ENCODE measurements at regions not wholly inside any gene's neighbourhood (a gene's known extent, or its start where the extent isn't known, plus 50 kb on each side); places are given as distances from the start of the nearest gene placed in this dataset.

DNA sequence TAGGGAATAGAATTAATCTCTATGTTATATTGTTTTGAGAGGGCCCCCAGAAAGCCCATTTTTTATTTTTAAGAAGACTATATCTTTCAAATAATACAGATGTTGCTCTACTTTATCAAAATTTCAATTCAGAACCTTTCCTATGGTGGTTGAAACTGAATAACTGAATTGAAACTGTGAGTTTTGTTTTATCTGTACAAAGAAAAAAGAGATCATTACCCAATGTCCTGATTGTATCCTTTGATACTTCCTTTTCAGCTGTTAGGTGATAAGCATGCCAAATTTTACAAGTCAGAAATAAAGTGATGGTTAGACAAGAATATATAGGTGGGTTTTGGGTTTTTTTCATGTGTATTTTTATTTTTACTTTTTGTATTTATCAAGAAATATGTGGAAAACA lies 1293.1 kb upstream of the USP15 start:
- TF ChIP-seq, protein P1, sequence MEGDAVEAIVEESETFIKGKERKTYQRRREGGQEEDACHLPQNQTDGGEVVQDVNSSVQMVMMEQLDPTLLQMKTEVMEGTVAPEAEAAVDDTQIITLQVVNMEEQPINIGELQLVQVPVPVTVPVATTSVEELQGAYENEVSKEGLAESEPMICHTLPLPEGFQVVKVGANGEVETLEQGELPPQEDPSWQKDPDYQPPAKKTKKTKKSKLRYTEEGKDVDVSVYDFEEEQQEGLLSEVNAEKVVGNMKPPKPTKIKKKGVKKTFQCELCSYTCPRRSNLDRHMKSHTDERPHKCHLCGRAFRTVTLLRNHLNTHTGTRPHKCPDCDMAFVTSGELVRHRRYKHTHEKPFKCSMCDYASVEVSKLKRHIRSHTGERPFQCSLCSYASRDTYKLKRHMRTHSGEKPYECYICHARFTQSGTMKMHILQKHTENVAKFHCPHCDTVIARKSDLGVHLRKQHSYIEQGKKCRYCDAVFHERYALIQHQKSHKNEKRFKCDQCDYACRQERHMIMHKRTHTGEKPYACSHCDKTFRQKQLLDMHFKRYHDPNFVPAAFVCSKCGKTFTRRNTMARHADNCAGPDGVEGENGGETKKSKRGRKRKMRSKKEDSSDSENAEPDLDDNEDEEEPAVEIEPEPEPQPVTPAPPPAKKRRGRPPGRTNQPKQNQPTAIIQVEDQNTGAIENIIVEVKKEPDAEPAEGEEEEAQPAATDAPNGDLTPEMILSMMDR (IDR thresholded peaks at IDR 0.05), result no peak
- no peaks in the 10 kb centered on the region for H3K27me3 ChIP-seq (ENCODE audit: control insufficient read depth, insufficient read depth, low read length)

DNA sequence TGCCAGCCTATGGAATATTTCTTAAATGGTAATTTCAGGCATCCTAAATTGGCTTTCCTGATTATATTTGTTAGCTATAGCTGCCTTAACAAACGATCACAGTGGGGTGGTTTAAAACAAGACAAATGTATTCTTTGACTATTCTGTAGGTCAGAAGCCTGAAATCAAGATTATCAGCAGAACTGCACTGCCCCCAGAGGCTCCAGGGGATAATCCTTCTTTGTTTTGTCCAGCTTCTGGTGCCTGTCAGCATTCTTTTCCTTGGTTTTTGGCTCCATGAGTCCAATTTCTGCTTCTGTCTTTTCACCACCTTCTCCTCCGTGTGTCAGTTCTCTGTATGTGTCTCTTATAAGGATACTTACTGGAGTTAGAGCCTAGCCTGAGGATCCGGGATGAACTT lies 1282.2 kb upstream of the USP15 start:
- Histone ChIP-seq H3K36me3 (ENCODE audit: control insufficient read depth, insufficient read depth, low read length) (no peaks in the 10 kb centered on the region), H3K4me3 (ENCODE audit: low read depth, low read length) (no peak overlapping the region), H3K9me3 (ENCODE audit: control insufficient read depth, low read length) (no peaks in the 10 kb centered on the region), H3K27me3 (ENCODE audit: control insufficient read depth, insufficient read depth, low read length) (no peaks in the 10 kb centered on the region), H3K79me2 (no peaks in the 10 kb centered on the region), H3K4me1 (no peaks in the 10 kb centered on the region), H2AFZ (no peak overlapping the region), H3K9ac (no peak overlapping the region), H3K4me2 (ENCODE audit: low read length) (no peak overlapping the region), H3K27ac (no peak overlapping the region)
- TF ChIP-seq, protein P1 (IDR thresholded peaks at IDR 0.05), result no peak

More for the DNA sequence above, 1293.1 kb upstream of the USP15 start:
- no peak overlapping the region for H3K9ac ChIP-seq
- H3K36me3 ChIP-seq (ENCODE audit: control insufficient read depth, insufficient read depth, low read length), result no peaks in the 10 kb centered on the region
- no peak overlapping the region for H3K4me2 ChIP-seq (ENCODE audit: low read length)
- no peak overlapping the region for H3K27ac ChIP-seq
- H3K79me2 ChIP-seq, result no peaks in the 10 kb centered on the region
- no peak overlapping the region for H3K4me3 ChIP-seq (ENCODE audit: low read depth, low read length)
- no peaks in the 10 kb centered on the region for H3K4me1 ChIP-seq
- no peaks in the 10 kb centered on the region for H3K9me3 ChIP-seq (ENCODE audit: control insufficient read depth, low read length)
- H2AFZ ChIP-seq, result no peak overlapping the region

DNA sequence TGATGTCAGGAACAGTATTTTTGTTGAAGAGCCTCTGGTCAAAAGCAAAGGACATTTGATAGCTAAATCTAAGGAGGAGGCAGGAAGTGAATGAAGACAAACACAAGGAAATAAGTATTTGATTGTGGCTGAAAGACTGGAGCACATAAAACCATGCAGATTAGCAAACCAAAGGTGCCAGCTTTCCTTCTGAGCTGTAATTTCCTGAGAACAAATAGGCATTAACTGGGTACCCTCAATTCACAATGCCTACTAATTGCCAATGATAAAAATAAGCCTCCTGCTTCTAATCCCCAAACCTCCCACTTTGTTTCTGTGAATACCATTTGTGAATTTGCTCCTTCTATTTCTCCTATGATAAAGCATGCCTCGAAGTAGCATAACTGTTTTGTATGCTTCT lies 1279.6 kb upstream of the USP15 start:
- H3K36me3 ChIP-seq (ENCODE audit: control insufficient read depth, insufficient read depth, low read length), result no peaks in the 10 kb centered on the region

DNA sequence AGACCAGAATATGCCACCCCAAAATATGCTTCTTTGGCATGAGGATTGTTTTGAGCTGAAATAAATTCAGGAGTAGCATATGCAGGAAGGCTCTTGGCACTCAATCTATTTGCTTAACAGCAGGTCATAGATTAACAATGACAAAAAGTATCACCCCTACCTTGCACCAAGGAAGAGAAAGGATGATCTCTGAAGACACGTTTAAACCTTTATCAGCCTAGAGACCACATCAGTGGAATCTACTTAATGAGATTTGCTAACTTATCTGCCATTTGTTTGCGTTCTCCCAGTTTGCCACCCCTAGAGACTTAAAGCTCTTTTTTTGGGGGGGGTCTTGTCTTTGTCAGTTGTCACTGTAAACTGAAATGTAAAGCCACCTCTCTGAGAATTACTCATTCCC lies 1278.7 kb upstream of the USP15 start:
- Histone ChIP-seq H3K79me2 (no peaks in the 10 kb centered on the region), H3K4me2 (ENCODE audit: low read length) (no peak overlapping the region), H3K4me3 (ENCODE audit: low read depth, low read length) (no peak overlapping the region), H2AFZ (no peak overlapping the region), H3K4me1 (no peaks in the 10 kb centered on the region), H3K36me3 (ENCODE audit: control insufficient read depth, insufficient read depth, low read length) (no peaks in the 10 kb centered on the region), H3K27me3 (ENCODE audit: control insufficient read depth, insufficient read depth, low read length) (no peaks in the 10 kb centered on the region), H3K9me3 (ENCODE audit: control insufficient read depth, low read length) (no peaks in the 10 kb centered on the region), H3K27ac (no peak overlapping the region), H3K9ac (no peak overlapping the region)
- TF ChIP-seq, protein P1 (IDR thresholded peaks at IDR 0.05), result no peak

More for the DNA sequence above, 1279.6 kb upstream of the USP15 start:
- Histone ChIP-seq H3K27ac (no peak overlapping the region), H2AFZ (no peak overlapping the region), H3K4me2 (ENCODE audit: low read length) (no peak overlapping the region), H3K79me2 (no peaks in the 10 kb centered on the region), H3K4me1 (no peaks in the 10 kb centered on the region), H3K9ac (no peak overlapping the region), H3K27me3 (ENCODE audit: control insufficient read depth, insufficient read depth, low read length) (no peaks in the 10 kb centered on the region), H3K4me3 (ENCODE audit: low read depth, low read length) (no peak overlapping the region), H3K9me3 (ENCODE audit: control insufficient read depth, low read length) (no peaks in the 10 kb centered on the region)
- TF ChIP-seq, protein P1 (IDR thresholded peaks at IDR 0.05), result no peak

DNA sequence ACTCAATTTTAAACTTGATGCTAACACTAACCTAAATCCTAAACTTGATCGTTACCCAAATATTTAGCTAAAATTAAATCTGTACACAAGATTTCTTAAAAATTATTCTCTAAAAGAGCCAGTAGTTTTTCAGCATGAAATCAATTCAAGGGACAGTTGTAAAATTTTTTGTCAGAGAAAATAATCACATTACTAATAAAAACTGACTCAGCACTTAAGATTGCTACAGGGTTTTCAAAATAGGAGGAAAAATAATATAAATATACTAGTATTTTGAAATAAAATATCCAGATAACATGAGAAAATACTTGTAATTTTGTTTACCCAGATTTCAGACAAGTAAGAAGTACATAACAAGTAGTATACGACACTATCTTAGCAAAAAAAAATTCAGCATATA lies 1268.1 kb upstream of the USP15 start:
- Histone ChIP-seq H3K4me2 (ENCODE audit: low read length) (no peak overlapping the region), H3K9me3 (ENCODE audit: control insufficient read depth, low read length) (no peaks in the 10 kb centered on the region), H2AFZ (no peak overlapping the region), H3K79me2 (no peaks in the 10 kb centered on the region), H3K27me3 (ENCODE audit: control insufficient read depth, insufficient read depth, low read length) (no peaks in the 10 kb centered on the region), H3K9ac (no peak overlapping the region), H3K36me3 (ENCODE audit: control insufficient read depth, insufficient read depth, low read length) (no peaks in the 10 kb centered on the region), H3K4me1 (no peaks in the 10 kb centered on the region), H3K4me3 (ENCODE audit: low read depth, low read length) (no peak overlapping the region), H3K27ac (no peak overlapping the region)
- TF ChIP-seq, protein P1 (IDR thresholded peaks at IDR 0.05), result no peak
